ENCODE measurements at regions not wholly inside any gene's neighbourhood (a gene's known extent, or its start where the extent isn't known, plus 50 kb on each side); places are given as distances from the start of the nearest gene placed in this dataset.

DNA sequence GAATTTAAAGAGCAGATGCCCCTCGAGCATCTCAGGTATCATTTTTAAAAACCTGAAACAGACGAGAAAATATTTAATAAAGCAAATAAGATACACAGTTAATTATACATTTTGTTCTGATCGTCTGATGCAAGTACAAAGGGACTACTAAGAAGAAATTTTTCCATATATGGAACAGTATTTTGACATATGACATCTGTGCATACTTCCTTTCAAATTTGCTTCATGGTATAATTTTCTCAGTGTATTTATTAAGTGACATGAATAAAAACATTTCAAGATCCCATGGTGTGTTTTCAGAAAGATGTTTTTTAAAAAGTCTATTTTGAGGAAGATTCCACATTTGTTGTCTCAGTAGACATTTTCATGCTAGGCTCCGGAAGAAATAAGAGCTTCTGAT is 208.1 kb downstream of the VGLL3 start:
- no peak overlapping the region for H3K4me3 ChIP-seq (ENCODE audit: low read depth, low read length, poor library complexity, severe bottlenecking)
- H3K27me3 ChIP-seq (replicated peaks; ENCODE audit: insufficient read depth, low read depth, low read length, poor library complexity), result no peaks in the 10 kb centered on the region
- no peaks in the 10 kb centered on the region for H3K36me3 ChIP-seq (ENCODE audit: insufficient read depth, low read length, poor library complexity, severe bottlenecking)
- POLR2A ChIA-PET (ENCODE audit: low non-redundant PET), result no interaction called here
- H3K9me3 ChIP-seq (ENCODE audit: low read depth, low read length, poor library complexity, severe bottlenecking), result no peaks in the 10 kb centered on the region
- CTCF ChIA-PET, result no interaction called here
- intact Hi-C loops (cut with micrococcal nuclease; ENCODE audit: unreplicated experiment), result loop anchor here (5.0 kb wide), 1 partner anchor 184 kb away; no protein-coding TSS in a partner anchor
- BruUV-seq (replicated peaks), result no TSS peak
- H3K27ac ChIP-seq (ENCODE audit: low read depth, low read length, poor library complexity, severe bottlenecking), result no peak overlapping the region
- TF ChIP-seq, protein P1, sequence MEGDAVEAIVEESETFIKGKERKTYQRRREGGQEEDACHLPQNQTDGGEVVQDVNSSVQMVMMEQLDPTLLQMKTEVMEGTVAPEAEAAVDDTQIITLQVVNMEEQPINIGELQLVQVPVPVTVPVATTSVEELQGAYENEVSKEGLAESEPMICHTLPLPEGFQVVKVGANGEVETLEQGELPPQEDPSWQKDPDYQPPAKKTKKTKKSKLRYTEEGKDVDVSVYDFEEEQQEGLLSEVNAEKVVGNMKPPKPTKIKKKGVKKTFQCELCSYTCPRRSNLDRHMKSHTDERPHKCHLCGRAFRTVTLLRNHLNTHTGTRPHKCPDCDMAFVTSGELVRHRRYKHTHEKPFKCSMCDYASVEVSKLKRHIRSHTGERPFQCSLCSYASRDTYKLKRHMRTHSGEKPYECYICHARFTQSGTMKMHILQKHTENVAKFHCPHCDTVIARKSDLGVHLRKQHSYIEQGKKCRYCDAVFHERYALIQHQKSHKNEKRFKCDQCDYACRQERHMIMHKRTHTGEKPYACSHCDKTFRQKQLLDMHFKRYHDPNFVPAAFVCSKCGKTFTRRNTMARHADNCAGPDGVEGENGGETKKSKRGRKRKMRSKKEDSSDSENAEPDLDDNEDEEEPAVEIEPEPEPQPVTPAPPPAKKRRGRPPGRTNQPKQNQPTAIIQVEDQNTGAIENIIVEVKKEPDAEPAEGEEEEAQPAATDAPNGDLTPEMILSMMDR (conservative IDR thresholded peaks at IDR 0.05; ENCODE audit: low read depth, low read length), result no peak
- TF ChIP-seq EZH2 (IDR thresholded peaks at IDR 0.05; ENCODE audit: borderline replicate concordance, low read depth, low read length, poor library complexity, severe bottlenecking), result no peak
- no peak for DNase-seq (ENCODE audit: low spot score)
- peaks cover 8% of the 10 kb centered on the region for H3K4me1 ChIP-seq (ENCODE audit: insufficient read depth, low read length, poor library complexity, severe bottlenecking)

- Histone ChIP-seq H3K4me3 (ENCODE audit: low read depth, low read length, poor library complexity, severe bottlenecking) (no peak overlapping the region), H3K9me3 (ENCODE audit: low read depth, low read length, poor library complexity, severe bottlenecking) (no peaks in the 10 kb centered on the region), H3K27me3 (replicated peaks; ENCODE audit: insufficient read depth, low read depth, low read length, poor library complexity) (no peaks in the 10 kb centered on the region), H3K27ac (ENCODE audit: low read depth, low read length, poor library complexity, severe bottlenecking) (no peak overlapping the region), H3K4me1 (ENCODE audit: insufficient read depth, low read length, poor library complexity, severe bottlenecking) (peaks cover 8% of the 10 kb centered on the region), H3K36me3 (ENCODE audit: insufficient read depth, low read length, poor library complexity, severe bottlenecking) (no peaks in the 10 kb centered on the region)
- TF ChIP-seq, protein P1 (conservative IDR thresholded peaks at IDR 0.05; ENCODE audit: low read depth, low read length), result no peak
- no peak for TF ChIP-seq EZH2 (IDR thresholded peaks at IDR 0.05; ENCODE audit: borderline replicate concordance, low read depth, low read length, poor library complexity, severe bottlenecking)
- BruUV-seq (replicated peaks), result no TSS peak
- ChIA-PET CTCF (no interaction called here), POLR2A (ENCODE audit: low non-redundant PET) (no interaction called here)
- intact Hi-C loops (cut with micrococcal nuclease; ENCODE audit: unreplicated experiment), result loop anchor here (5.0 kb wide), 1 partner anchor 185 kb away; no protein-coding TSS in a partner anchor
- no peak for DNase-seq (ENCODE audit: low spot score)
Observed at GRCh38 chr3:86782286-86782685, 208.7 kb downstream of the VGLL3 start.

DNA sequence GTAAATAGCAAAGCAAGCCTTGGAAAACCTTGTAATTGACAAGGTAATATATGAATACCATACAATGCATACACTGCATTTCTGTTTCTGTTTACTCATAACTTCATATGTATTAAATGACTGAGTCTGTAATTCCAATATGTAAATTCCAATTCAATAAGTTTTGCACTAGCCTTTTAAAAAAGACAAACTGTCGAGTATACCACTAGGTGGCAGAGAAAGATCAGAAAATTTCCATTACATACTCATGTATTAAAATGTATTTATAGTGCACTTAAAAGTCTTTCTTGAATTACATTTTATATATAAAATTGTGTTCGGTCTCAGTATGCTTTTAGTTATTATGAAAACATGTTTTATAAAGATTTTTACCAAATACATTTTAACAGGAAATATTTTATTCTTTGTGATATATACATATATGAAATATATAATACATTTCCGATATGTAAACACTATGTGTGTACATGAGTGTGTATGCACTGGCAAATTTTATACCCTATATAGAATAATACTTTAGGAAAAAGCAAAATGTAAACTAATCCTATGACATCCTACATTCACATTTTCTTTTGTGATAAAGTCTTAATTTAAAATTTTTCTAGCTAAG is 216.8 kb downstream of the VGLL3 start:
- TF ChIP-seq EZH2 (IDR thresholded peaks at IDR 0.05; ENCODE audit: borderline replicate concordance, low read depth, low read length, poor library complexity, severe bottlenecking), result no peak
- TF ChIP-seq, protein P1 (conservative IDR thresholded peaks at IDR 0.05; ENCODE audit: low read depth, low read length), result peak; percentile 68
- POLR2A ChIA-PET (ENCODE audit: low non-redundant PET), result no interaction called here
- CTCF ChIA-PET, result interaction anchor here (0.6 to 0.8 kb wide), 2 partner anchors 308 to 515 kb away, joined by 3 read pairs; no protein-coding TSS in a partner anchor
- DNase-seq (ENCODE audit: low spot score), result peak; percentile 63
- Histone ChIP-seq H3K9me3 (ENCODE audit: low read depth, low read length, poor library complexity, severe bottlenecking) (no peaks in the 10 kb centered on the region), H3K27me3 (replicated peaks; ENCODE audit: insufficient read depth, low read depth, low read length, poor library complexity) (no peaks in the 10 kb centered on the region), H3K36me3 (ENCODE audit: insufficient read depth, low read length, poor library complexity, severe bottlenecking) (no peaks in the 10 kb centered on the region), H3K27ac (ENCODE audit: low read depth, low read length, poor library complexity, severe bottlenecking) (no peak overlapping the region), H3K4me3 (ENCODE audit: low read depth, low read length, poor library complexity, severe bottlenecking) (no peak overlapping the region), H3K4me1 (ENCODE audit: insufficient read depth, low read length, poor library complexity, severe bottlenecking) (no peaks in the 10 kb centered on the region)
- no TSS peak for BruUV-seq (replicated peaks)
- intact Hi-C loops (cut with micrococcal nuclease; ENCODE audit: unreplicated experiment), result loop anchor here (2.0 kb wide), 1 partner anchor 309 kb away; no protein-coding TSS in a partner anchor
